ENCODE measurements at regions not wholly inside any gene's neighbourhood (a gene's known extent, or its start where the extent isn't known, plus 50 kb on each side); places are given as distances from the start of the nearest gene placed in this dataset.

DNA sequence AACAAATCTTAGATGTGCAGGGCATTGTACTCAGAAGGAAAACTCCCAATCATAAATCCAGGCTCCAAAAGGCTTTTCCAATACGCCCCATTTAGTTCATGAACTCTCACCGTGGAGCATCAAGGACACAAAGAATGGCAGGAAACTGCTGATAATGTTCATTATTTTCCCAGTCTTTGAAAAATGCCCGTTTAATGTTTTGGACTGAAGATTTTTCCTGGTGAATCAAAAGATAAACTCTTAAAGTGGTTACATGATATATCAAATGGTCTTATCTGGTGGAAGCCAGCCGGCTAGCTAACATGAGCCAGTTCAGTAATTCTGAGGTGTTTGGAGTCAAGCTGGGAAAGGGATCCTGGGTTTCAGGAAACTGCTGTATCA lies 62.1 kb upstream of the AP1S2 start:
- no peak for TF ChIP-seq POLR2A (IDR thresholded peaks at IDR 0.05)
- TF ChIP-seq, protein P1, sequence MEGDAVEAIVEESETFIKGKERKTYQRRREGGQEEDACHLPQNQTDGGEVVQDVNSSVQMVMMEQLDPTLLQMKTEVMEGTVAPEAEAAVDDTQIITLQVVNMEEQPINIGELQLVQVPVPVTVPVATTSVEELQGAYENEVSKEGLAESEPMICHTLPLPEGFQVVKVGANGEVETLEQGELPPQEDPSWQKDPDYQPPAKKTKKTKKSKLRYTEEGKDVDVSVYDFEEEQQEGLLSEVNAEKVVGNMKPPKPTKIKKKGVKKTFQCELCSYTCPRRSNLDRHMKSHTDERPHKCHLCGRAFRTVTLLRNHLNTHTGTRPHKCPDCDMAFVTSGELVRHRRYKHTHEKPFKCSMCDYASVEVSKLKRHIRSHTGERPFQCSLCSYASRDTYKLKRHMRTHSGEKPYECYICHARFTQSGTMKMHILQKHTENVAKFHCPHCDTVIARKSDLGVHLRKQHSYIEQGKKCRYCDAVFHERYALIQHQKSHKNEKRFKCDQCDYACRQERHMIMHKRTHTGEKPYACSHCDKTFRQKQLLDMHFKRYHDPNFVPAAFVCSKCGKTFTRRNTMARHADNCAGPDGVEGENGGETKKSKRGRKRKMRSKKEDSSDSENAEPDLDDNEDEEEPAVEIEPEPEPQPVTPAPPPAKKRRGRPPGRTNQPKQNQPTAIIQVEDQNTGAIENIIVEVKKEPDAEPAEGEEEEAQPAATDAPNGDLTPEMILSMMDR (IDR thresholded peaks at IDR 0.05), result no peak
